Stimulated activated CD8-positive, alpha-beta memory T cell treated with anti-CD3 and anti-CD28 coated beads, Interleukin-7, amount 100 ng/mL, for 1 hour (primary cell): ENCODE measurements at regions not wholly inside any gene's neighbourhood (a gene's known extent, or its start where the extent isn't known, plus 50 kb on each side); places are given as distances from the start of the nearest gene placed in this dataset.

Experiments
- DNase-seq, 2 donors: peaks; one replicate each; pipeline ENCODE4 v3.0.0-alpha.2; 2020; ENCODE audit warnings: low read depth in 2 of 2

DNA sequence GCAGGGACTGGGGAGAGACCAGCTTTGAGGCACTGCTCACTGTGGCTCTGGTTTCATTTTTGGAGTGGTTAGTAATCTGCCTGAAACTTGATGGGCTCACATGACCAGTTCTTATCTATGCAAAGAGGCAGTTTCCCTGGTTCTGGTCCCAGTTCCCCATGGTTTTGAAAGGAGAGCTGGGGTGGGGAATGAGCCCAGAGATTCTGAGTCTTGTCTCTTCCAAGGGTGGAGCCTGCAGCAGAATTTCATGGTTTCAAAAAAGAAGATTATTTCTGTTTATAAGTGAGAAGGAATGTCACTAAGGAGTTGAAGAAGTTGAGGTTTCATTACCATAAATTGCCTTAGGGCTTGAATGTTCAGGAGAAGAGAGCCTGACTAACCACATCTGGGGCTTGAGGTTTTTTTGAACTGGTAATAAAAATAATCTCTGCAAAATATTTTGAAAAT, 190.2 kb upstream of the HABP2 start:
- DNase-seq: no peak

DNA sequence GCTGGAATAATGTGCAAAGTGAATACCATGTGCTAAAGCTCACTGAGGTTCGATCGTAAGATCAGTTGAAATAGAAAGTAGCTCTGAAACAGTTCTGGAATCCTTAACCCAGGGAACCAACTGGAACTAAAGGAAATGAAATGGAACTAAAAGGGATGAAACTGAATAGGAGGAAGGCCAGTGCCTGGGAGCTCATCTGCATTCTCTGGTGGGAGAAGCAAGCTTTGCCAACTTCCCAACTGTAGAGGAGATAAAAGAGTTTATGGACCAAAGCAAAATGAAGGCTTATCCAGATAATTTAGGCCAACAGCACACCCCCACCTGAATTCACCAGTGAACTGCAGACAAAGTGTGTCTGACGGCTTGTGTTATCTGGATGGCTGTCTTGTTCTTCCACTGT, 188.6 kb upstream of the HABP2 start:
- DNase-seq: no peak

DNA sequence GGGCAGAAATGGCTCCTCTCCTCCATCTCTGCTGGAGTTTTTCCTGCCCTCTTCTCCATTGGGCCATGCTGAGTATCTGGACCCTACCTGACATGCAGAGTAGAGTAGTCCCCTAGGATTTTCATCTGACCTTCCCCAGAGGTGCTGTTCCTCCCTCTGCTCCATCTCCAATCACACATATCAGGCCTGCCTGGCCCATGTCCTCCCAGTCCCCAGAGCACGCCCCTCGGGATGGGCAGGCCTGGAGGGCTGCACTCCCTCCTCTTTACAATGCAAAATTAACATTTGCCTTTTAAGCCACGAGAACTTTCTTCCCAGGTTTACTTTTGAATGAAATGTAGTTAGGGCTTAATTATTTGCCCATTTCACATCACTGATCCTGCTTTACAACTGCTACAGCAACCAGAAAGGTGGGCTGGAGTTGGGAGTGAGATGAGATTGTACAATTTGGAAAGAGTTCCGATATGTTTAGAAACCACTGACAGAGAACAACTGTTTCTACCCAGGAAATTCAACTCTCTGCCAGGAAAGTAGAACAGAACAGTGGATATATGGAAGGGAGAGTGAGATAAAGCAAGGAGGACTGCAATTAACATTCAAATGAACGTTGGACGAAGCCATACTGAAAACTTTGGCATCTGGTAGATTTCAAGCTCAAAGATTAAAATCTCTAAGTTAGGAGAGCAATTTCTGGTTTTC, 184.0 kb upstream of the HABP2 start:
- no peak for DNase-seq

DNA sequence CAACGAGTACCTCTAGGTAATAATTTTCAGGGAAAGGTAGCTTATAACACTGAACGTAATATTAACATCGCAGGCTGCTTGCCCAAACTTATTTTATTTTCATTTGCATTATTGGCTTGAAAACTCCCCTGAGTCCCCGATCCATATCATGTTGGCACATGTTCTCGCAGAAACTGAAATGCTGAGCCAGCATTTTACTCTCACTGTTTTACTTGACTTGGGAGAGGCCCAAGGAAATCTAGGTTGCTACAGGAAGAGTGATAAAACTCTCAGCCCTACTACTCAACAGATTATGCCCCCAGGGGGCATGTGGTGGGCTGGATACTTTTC, 183.5 kb upstream of the HABP2 start:
- DNase-seq: no peak

DNA sequence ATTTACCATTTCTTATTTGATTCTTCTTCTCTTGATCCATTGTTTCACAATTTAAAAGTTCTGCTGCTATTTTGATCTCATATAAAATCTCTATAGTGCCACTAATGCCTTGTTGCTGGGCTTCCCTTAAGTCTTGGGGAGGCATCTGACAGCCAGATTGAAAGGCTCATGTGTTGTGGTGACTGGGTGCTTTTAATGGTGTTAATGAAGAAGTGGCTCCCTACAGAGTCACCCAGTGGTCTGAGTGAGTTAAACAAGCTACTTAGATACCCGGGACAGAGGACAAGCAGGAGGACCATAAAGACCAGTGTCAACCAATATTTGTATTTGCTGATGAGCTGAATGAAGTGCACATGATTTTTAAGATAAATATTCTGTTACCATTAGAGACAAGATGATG, 176.4 kb upstream of the HABP2 start:
- DNase-seq: no peak

DNA sequence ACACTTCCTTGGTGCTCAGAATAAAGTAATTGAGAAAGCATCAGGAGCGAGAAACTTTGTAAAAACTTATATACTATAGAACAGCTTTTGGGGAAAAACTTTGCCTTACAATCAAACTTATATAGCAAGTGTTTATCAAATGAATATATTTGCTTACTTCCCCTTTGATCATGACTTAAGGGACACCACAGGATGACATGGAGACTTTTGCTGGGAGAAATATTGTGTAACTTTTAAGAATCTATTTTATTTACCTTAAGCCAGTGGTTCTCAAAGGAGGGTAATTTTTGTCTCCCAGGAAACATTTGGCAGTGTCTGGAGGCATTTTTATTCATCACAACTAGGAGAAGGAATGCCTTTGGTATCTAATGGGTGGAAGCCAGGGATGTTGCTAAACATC, 173.8 kb upstream of the HABP2 start:
- no peak for DNase-seq

DNA sequence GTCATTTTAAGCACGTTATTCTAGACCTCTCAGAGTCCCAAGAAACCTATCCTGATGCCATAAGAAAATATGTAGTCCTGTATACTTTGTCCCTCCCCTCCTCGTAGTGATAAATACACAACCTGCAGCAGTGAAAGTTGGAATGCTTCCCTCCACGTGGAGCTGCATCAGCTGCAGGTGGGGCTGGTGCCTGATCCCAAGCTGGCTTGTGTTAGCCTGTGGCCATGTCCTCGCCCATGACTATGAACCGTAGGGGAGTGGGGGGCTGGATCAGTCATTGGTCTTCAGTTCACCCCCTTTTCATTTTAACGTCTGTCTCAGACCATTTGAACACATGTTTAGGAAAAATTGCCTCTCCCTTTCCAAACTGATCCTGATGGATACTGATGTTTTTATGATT, 171.4 kb upstream of the HABP2 start:
- DNase-seq: no peak

DNA sequence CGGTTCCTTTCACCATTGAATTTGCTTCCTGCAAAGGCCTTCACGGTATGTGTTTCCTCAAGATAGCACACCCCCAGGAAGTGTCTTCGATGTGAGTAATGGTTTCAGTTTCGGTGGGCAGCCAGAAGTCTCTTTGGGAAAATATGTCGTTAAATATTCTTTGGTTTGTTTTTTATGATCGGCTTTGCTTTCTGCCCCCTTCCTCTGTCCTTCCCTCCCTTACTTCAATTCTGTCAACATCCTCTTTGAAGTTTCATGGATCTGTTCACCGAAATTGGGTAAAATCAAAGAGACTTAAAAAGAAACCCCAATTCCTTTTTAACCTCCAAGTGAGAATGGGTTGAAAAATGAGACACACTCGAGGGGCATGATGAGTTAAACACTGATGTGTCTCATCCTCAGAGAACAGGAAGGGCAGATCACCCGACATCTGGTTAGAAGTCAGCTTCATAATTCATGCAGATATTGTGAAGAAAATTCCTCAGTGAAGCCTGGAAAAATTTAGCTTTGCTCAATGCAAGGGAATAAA, 170.8 kb upstream of the HABP2 start:
- peak in 1 of 2 donors; percentile 8 for DNase-seq

DNA sequence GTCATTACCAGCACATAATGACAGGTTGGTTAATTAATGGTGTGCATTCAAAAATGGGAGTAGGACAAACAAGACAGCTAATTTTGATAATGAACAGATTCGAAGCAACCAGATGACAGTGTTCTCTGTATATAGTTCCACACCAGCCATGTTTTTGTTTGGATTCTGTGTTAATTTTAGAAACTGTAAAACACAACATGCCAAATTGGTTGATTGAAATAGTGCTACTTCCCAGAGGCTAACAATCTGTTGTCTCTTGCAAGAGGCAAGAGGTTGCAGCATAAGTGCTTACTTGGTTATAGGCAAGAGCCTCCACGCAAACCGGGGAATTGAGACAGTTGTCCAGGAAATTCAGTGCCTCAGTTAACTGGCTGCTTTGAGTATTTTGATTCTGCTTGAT, 170.2 kb upstream of the HABP2 start:
- no peak for DNase-seq

DNA sequence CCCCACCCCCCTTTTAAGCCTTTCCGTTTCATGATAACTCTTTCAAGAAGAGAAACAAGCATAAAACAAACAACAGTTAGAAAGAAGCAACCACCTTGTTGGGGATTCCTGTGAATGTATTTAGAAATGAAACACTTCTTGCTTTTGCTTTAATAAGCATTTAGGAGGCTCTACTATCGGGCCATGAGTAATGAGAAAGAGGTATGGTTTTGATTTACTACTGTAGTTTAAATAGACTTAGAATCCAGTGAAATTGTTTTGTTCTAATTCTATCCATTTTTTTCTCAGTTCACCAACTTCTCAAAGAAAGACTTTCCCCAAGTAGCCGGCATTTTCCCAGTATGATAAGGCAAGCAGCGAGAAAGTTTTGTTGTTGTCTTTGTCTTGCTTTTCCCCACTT, 168.7 kb upstream of the HABP2 start:
- no peak for DNase-seq

DNA sequence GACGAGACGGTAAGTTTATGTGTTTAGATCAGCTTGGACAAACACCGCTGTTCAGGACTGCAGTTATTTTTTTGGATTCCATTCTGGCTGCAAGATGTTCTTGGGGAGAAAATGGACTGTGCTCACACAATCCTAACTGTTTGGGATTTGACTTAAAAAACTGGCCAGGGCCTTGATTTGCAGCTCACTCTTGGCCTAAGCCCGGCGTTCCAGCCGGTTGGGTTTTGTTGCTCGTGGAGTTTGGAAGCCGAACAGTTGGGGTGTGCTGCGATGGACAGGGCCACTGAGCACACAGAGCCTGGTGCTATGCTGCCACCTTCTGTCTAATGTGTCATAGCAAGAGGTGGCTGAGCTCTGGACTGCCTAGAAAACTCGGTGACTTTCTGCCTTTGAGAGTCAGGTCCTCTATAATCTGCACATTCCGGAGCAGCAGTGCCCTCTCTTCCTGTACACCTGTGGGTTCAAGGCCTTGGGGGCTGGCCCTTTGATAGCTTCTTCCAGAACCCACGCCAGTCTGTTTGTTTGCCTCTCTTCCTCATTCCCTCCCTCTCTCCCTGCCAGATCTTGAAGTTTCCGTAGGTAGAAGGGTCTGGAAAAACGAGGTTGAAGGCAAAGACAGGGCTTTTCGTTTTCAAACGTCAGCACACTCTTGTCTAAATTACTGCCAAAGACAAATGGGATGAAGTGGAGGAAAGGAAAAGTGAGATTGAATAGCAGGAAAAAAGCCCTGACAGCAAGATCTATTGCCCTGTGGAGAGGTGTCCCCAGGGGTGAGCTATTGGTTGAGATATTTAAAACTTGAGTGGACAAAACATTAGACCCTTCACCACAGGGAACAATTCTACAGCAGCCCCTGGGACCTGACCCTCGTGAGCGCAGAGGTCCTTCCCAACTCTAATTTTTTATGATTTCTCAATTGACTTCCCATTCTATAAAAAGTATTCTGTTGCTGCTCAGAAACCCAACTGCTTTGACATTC, 167.5 kb upstream of the HABP2 start:
- DNase-seq: peak; percentile 16 to 22

DNA sequence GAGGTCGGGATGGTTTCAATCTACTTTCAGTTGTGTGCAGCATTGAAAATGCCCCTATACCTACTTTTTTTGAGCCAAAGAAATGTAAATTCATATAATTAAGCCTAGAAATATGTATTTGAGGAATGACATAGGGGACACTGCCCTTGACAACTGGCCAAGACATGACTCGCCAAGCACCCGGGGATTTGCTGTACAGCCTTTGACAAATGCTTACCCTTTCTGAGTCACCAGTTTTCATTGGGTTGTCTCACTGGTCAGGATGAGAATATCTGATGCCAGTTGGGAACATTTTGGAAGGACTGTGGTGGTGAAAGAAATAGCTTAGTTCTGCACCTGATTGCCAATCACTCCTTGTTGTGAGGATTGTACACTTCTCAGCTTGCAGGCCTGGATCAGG, 166.8 kb upstream of the HABP2 start:
- no peak for DNase-seq

DNA sequence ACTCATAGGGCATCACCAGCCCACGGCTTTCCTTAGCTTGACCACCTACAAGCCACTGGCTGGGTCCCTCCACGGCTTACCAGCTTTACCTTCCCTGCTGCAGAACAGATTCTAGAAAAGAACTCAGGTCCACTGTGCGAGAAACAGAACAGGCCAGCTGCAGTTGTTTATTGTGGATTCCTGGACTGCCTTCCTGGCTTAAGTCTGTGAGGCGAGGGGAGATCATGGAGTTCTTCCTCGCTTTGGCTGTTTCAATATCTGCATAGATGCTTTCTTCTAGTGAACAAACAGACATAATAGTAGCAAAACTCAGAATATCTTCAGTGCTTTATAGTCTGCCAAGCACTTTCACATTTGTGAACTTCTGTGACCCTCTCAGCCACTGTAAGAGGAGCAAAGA, 162.9 kb upstream of the HABP2 start:
- no peak for DNase-seq

DNA sequence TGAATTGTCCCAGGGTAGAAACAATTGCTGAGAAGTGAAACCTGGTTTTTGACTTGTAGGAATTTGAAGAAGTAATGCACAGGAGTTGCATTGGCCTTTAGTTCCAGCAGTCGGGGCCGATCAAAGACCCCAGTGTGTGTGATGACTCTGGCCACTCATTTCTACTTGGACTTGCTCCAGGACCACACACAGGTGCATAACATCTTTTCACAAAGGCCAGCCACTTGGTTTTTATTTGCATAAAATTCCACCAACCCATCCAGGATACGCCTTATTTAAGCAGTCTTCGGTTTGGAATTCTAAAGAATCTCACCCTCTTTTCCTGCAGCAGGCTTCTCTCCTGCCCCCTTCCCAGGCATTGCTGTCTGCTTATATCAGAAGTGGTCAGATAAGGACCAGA, 162.0 kb upstream of the HABP2 start:
- DNase-seq: no peak

DNA sequence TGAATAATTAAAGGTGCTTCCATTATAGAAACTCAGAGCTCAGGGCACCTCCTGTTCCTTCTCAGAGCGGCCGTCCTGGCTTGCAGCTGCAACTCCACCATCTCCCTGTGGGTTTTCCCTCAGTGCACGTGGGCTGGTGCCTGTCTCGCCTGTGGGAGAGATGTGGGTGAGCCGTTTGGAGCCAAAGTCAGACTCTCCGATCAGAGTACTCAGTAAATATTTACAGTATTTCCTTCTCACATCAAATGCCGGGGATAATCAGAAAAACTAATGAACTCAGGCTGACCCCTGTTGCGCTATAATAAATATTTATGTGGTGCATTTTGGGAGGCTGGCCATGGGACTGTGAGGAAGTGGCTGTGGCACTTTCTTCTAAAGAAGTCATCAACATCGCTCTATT, 155.8 kb upstream of the HABP2 start:
- DNase-seq: no peak

DNA sequence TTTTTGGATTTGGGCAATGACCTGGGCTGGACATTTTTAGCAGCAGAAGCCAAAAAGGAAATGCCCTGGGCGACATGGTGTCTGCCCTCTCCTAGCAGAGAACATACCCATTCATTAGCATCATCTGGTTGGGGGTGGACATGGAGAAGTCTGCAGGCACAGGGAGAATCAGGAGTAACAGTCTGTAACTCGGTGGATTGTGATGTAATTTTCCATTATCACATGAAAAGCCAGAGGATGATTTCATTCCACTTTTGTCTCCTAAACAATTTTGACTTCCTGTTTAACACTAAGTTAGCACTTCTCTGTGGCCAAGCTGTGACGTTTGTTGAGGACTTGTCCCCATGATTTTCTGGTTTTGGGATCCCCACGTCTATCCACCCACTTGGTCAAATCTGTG, 153.8 kb upstream of the HABP2 start:
- DNase-seq: no peak

DNA sequence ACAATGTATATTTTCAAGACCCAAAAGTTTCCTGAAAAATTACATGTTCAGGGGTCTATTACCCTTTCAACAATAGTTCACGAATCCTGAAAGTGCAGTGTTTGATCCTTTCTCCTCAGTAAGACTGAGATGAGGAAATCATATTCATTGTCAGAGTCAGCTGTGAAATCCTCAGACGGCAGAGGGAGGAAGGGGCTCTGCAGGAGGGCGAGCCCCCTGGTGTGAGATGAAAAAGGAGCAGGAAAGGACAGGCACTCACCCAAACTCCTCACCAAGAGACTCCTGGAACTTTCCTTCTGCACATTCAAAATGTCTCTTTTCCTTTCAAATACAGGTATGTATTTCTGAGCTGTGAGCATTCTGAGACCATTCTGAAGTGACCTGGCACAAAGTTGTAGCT, 150.3 kb upstream of the HABP2 start:
- DNase-seq: no peak

DNA sequence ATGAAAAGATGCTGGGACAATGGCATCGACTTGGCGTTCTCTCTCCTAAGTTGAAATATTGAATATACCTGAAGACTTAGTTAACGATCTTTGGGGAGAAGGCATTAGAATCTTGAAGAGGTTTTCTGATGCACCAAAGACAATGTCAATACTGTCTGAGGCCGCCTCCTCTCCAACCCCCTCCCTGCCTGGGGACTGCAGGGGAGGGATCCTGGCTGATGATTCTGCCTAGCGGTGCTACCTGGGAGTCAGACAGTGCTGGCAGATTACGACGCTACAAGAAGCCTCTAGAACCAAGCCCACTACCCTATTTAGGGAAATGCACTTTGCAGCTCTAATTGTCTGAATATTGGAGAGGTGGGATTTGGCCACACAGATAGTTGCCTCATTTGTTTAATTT, 145.6 kb upstream of the HABP2 start:
- DNase-seq: no peak

DNA sequence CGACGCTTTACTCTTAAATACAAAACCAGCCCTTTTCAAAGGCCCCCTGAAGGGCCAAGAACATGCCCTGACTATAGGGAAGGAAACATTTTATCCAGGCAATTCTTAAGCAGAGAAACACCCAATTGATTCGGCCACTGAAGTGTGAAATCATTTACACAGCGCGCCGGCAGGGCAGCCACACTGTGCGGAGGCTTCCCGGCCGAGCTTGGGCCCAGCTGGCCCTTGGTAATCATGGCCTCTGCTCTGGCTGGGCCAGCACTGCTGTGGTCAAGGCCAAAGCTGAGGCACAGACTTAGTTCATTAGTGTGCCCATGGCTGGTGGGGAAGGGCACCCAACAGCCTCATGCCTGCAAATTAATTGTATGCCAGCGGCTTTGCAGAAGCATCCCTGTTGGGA, 143.7 kb upstream of the HABP2 start:
- no peak for DNase-seq

DNA sequence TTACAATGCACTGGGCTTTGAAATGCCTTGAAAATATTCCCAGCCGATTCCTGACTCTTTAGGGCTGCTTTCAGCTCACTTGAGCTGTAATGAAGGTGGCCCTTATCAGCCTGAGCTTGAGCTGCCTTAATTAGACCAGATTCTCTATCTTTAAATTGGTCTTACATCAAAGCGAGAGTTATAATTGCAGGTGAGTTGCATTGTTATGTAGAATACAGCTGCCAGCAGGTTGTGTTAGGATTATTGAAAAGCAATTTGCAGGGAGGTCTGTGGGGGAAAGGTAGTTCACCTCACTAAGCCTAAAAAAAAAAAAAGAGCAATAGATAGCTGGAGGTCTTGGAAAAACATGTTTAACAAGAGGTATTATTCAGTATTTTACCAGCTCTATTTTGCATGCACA, 142.2 kb upstream of the HABP2 start:
- no peak for DNase-seq

DNA sequence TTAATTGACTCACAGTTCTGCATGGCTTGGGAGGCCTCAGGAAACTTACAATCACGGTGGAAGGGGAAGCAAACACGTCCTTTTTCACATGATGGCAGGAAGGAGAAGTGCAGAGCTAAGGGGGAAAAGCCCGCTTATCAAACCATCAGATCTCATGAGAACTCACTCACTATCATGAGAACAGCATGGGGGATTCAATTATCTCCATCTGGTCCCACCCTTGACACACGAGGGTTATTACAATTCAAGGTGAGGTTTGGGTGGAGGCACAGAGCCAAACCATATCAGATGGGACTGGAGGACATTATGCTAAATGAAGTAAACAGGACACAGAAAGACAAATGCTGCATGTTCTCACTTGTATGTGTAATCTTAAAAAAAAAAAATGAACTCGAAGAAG, 141.4 kb upstream of the HABP2 start:
- no peak for DNase-seq

DNA sequence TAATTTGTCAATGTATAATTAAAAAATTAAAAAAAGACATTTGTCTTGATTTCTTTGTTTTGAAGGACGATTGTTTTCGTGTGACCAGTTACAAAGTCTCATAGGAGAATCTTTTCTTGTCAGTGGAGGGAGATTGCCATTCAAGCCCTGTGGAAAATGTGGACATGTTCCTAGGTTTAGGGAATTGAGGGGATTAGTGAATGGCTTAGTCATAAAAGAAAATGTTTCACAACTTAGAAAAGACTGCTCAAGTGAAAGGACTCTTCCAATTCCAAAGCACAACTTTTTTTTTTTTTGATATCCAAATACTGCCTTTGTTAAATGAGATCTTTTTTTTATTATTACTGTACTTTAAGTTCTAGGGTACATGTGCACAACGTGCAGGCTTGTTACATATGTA, 140.7 kb upstream of the HABP2 start:
- no peak for DNase-seq

DNA sequence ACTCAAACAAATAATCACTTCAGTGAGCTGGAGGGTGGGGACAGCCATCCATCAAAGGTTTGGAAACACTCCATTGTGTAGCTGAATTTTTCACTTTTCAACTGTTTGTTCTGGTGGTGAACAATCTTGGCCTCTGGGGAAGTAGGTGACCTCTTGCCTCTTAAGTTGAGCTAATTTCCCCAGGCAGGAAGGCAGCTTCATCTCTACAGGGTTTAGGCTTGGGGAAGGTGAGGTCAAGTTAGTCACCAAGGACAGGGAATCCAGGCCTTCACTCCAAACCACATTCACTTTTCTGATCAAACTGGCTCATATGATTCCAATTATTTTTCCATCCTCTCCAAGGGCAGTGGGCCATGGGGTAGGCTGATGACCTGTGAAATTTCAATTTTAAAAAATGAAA, 138.3 kb upstream of the HABP2 start:
- DNase-seq: no peak
